ENCODE measurements at regions not wholly inside any gene's neighbourhood (a gene's known extent, or its start where the extent isn't known, plus 50 kb on each side); places are given as distances from the start of the nearest gene placed in this dataset.

DNA sequence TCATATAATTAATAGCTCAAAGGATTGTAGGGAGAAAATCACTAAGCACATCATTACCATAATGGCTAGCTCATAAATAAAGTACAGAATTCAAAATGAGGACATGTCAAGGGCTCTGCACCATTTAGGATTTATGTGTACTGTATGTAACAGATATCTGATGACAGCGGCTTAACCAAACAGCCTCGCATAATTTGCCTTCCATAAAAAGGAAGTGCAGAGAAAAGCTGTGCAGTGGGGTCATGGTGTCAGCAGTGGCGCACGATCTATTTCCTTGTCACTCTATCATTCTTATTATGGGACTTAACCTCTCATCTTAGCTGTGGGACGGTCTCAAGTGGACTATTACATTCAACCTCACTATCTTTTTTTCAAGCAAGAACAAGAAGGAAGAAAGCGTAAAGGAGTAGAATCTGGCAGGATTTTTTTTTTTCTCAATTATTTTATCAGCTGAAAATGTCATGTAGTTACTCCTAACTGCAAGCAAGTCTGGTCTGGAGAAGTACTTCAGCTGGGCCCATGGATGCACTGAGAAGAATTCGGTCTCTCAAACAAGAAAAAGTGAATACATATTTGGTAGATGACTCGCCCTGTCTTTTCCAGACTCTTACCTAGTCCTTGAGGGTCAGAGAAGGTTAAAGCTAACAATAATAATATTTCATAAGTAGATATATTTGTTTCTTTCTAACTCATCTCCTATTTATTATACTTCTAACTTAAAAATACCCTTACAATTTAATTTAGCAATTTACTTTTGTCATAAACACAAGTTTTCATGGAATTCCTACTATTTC lies 94.6 kb downstream of the COX18 start:
- TF ChIP-seq, protein P1, sequence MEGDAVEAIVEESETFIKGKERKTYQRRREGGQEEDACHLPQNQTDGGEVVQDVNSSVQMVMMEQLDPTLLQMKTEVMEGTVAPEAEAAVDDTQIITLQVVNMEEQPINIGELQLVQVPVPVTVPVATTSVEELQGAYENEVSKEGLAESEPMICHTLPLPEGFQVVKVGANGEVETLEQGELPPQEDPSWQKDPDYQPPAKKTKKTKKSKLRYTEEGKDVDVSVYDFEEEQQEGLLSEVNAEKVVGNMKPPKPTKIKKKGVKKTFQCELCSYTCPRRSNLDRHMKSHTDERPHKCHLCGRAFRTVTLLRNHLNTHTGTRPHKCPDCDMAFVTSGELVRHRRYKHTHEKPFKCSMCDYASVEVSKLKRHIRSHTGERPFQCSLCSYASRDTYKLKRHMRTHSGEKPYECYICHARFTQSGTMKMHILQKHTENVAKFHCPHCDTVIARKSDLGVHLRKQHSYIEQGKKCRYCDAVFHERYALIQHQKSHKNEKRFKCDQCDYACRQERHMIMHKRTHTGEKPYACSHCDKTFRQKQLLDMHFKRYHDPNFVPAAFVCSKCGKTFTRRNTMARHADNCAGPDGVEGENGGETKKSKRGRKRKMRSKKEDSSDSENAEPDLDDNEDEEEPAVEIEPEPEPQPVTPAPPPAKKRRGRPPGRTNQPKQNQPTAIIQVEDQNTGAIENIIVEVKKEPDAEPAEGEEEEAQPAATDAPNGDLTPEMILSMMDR (IDR thresholded peaks at IDR 0.05) = no peak
- Histone ChIP-seq H3K4me2 (replicated peaks; ENCODE audit: extremely low read depth, low read length, poor library complexity, severe bottlenecking) (no peak overlapping the region), H3K9ac (ENCODE audit: insufficient read depth, low read length, poor library complexity, severe bottlenecking) (no peak overlapping the region), H4K20me1 (ENCODE audit: insufficient read depth, low read length) (no peaks in the 10 kb centered on the region), H3K4me1 (ENCODE audit: control insufficient read depth in 1 of 2, insufficient read depth in 2 of 2, low read length in 2 of 2) (no peaks in the 10 kb centered on the region), H3K27me3 (ENCODE audit: control insufficient read depth in 2 of 2, insufficient read depth in 2 of 2, low read length in 2 of 2) (no peaks in the 10 kb centered on the region), H2AFZ (ENCODE audit: insufficient read depth, low read depth, low read length, poor library complexity, severe bottlenecking) (no peak overlapping the region), H3K9me3 (replicated peaks in 1 of 2; ENCODE audit: control insufficient read depth in 1 of 2, insufficient read depth in 1 of 2, low read length in 2 of 2) (no peaks in the 10 kb centered on the region), H3K79me2 (ENCODE audit: insufficient read depth, low read length) (no peaks in the 10 kb centered on the region), H3K27ac (ENCODE audit: low read depth in 1 of 2, low read length in 2 of 2) (no peak overlapping the region), H3K36me3 (replicated peaks in 1 of 2; ENCODE audit: control insufficient read depth in 1 of 2, insufficient read depth in 2 of 2, low read length in 2 of 2) (no peaks in the 10 kb centered on the region), H3K4me3 (replicated peaks in 1 of 3; ENCODE audit: low read depth in 2 of 3, low read length in 3 of 3) (no peak overlapping the region)
- WGBS (ENCODE audit: insufficient coverage) = no CpG with 5 or more reads among the region's 8 CpGs
- H3K4me1 Mint-ChIP-seq = no peaks in the 10 kb centered on the region
- peaks cover 0 to 3% (median 3%) of the 10 kb centered on the region in 3 donors for H3K27me3 Mint-ChIP-seq (ENCODE audit: low read depth in 3 of 3)
- no peak overlapping the region for H3K27ac Mint-ChIP-seq
- peaks cover 0 to 9% (median 2%) of the 10 kb centered on the region in 7 donors for H3K9me3 Mint-ChIP-seq
- no peak overlapping the region for H3K4me3 Mint-ChIP-seq
- no peak for DNase-seq
- intact Hi-C loops (cut with micrococcal nuclease) = no loop called here
- H3K36me3 Mint-ChIP-seq = no peaks in the 10 kb centered on the region

DNA sequence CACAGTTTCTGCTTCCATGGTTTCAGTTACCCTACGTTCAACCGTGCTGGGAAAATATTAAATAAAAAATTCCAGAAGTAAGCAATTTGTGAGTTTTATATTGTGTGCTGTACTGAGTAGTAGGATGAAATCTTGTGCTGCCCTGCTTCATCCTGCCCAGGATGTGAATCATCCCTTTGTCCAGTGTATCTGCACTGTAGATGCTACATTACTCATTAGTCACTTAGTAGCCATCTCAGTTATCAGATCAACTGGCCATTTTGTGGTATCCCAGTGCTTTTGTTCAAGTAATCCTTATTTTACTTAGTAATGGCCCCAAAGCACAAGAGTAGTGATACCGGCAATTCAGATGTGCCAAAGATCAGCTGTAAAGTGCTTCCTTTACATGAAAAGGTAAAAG lies 97.9 kb downstream of the COX18 start:
- no peaks in the 10 kb centered on the region for H3K36me3 Mint-ChIP-seq
- H4K20me1 ChIP-seq (ENCODE audit: insufficient read depth, low read length) = no peaks in the 10 kb centered on the region

More for the DNA sequence above, 97.9 kb downstream of the COX18 start:
- WGBS (ENCODE audit: insufficient coverage) = 100% methylated on average over 1 of the region's 3 CpGs
- Mint-ChIP-seq H3K4me3 (no peak overlapping the region), H3K9me3 (peaks cover 0 to 2% (median 0%) of the 10 kb centered on the region in 7 donors), H3K4me1 (no peaks in the 10 kb centered on the region), H3K27me3 (ENCODE audit: low read depth in 3 of 3) (peaks cover 0 to 5% (median 2%) of the 10 kb centered on the region in 3 donors), H3K27ac (no peak overlapping the region)
- no peak overlapping the region for H3K4me3 ChIP-seq (replicated peaks in 1 of 3; ENCODE audit: low read depth in 2 of 3, low read length in 3 of 3)
- no peak overlapping the region for H3K27ac ChIP-seq (ENCODE audit: low read depth in 1 of 2, low read length in 2 of 2)
- no peaks in the 10 kb centered on the region for H3K36me3 ChIP-seq (replicated peaks in 1 of 2; ENCODE audit: control insufficient read depth in 1 of 2, insufficient read depth in 2 of 2, low read length in 2 of 2)
- intact Hi-C loops (cut with micrococcal nuclease) = no loop called here
- DNase-seq = no peak
- H3K27me3 ChIP-seq (ENCODE audit: control insufficient read depth in 2 of 2, insufficient read depth in 2 of 2, low read length in 2 of 2) = no peaks in the 10 kb centered on the region
- H3K9me3 ChIP-seq (replicated peaks in 1 of 2; ENCODE audit: control insufficient read depth in 1 of 2, insufficient read depth in 1 of 2, low read length in 2 of 2) = no peaks in the 10 kb centered on the region
- H3K9ac ChIP-seq (ENCODE audit: insufficient read depth, low read length, poor library complexity, severe bottlenecking) = no peak overlapping the region
- TF ChIP-seq, protein P1 (IDR thresholded peaks at IDR 0.05) = no peak
- H3K4me2 ChIP-seq (replicated peaks; ENCODE audit: extremely low read depth, low read length, poor library complexity, severe bottlenecking) = no peak overlapping the region
- no peak overlapping the region for H2AFZ ChIP-seq (ENCODE audit: insufficient read depth, low read depth, low read length, poor library complexity, severe bottlenecking)
- no peaks in the 10 kb centered on the region for H3K79me2 ChIP-seq (ENCODE audit: insufficient read depth, low read length)
- no peaks in the 10 kb centered on the region for H3K4me1 ChIP-seq (ENCODE audit: control insufficient read depth in 1 of 2, insufficient read depth in 2 of 2, low read length in 2 of 2)
